Tibial nerve (tissue), 4 donors: ENCODE measurements at regions not wholly inside any gene's neighbourhood (a gene's known extent, or its start where the extent isn't known, plus 50 kb on each side); places are given as distances from the start of the nearest gene placed in this dataset.

Source experiments
- DNase-seq, 2 donors: peaks; one replicate each; pipeline ENCODE4 v3.0.0-alpha.2; 2019; ENCODE audit warnings: low spot score in 2 of 2
- H3K27ac ChIP-seq, 4 donors: fragments of 200-600 bp; sonication (generic) in 3 of 4; one replicate each; pipeline ENCODE4 v1.5.1; 2017 to 2019; ENCODE audit warnings: mild to moderate bottlenecking in 1 of 4
- H3K27me3 ChIP-seq, 2 donors: fragments of 200-600 bp; sonication (generic) in 1 of 2; one replicate each; pipeline versions ENCODE4 v1.5.1 to v1.6.0; 2017 to 2019
- H3K36me3 ChIP-seq, 3 donors: fragments of 200-600 bp; sonication (generic); one replicate each; pipeline ENCODE4 v1.5.1; 2018 to 2019
- H3K4me1 ChIP-seq, 4 donors: fragments of 200-600 bp; sonication (generic) in 3 of 4; one replicate each; pipeline ENCODE4 v1.5.1; 2017 to 2019
- H3K4me3 ChIP-seq, 4 donors: fragments of 200-600 bp; sonication (generic) in 3 of 4; one replicate each; pipeline ENCODE4 v1.5.1; 2017 to 2019; ENCODE audit warnings: mild to moderate bottlenecking in 1 of 4, moderate library complexity in 1 of 4
- H3K9me3 ChIP-seq, 4 donors: fragments of 200-600 bp; sonication (generic) in 3 of 4; one replicate each; pipeline ENCODE4 v1.5.1; 2017 to 2019
- CTCF ChIP-seq, 5 experiments: fragments of 200-600 bp in 3 of 5; fragments of 450-650 bp in 2 of 5; sonication (generic) in 3 of 5; IDR thresholded peaks; one replicate each; pipeline ENCODE4 v1.5.1; 2016 to 2019; ENCODE audit warnings: antibody characterized with exemption in 5 of 5, mild to moderate bottlenecking in 3 of 5, moderate library complexity in 2 of 5
- EP300 ChIP-seq, 2 donors: sonication (generic); formaldehyde crosslinking; IDR thresholded peaks; one replicate each; pipeline ENCODE4 v1.6.1; 2017; ENCODE audit warnings: antibody characterized with exemption in 2 of 2, mild to moderate bottlenecking in 1 of 2
- POLR2A ChIP-seq, 2 donors: fragments of 450-650 bp; IDR thresholded peaks; one replicate each; pipeline ENCODE4 v1.6.1; 2017; ENCODE audit warnings: antibody characterized with exemption in 2 of 2, mild to moderate bottlenecking in 2 of 2, moderate library complexity in 2 of 2
- WGBS, 2 donors: methylation state at CpG; one replicate each; pipeline ENCODE4 v1.1.5; 2018; 5-methylcytosine and 5-hydroxymethylcytosine counted together

GRCh38 chr13:37338726-37339385 lies 233.4 kb upstream of the CSNK1A1L start:
- Histone ChIP-seq H3K27me3 (no peaks in the 10 kb centered on the region), H3K36me3 (no peaks in the 10 kb centered on the region), H3K9me3 (no peaks in the 10 kb centered on the region), H3K4me1 (no peaks in the 10 kb centered on the region), H3K4me3 (no peak overlapping the region), H3K27ac (no peak overlapping the region)
- WGBS, 2 donors = 53 to 69% methylated on average over 5 of the region's 5 CpGs
- DNase-seq = no peak
- TF ChIP-seq EP300 (IDR thresholded peaks at IDR 0.05) (no peak), CTCF (IDR thresholded peaks at IDR 0.05) (no peak)

GRCh38 chr13:37326334-37326733 lies 220.9 kb upstream of the CSNK1A1L start:
- H3K9me3 ChIP-seq = peaks cover 0 to 13% (median 0%) of the 10 kb centered on the region in 4 donors
- H3K27me3 ChIP-seq = no peaks in the 10 kb centered on the region
- no peak overlapping the region for H3K27ac ChIP-seq
- H3K4me3 ChIP-seq = no peak overlapping the region
- TF ChIP-seq POLR2A (IDR thresholded peaks at IDR 0.05) = no peak
- TF ChIP-seq CTCF (IDR thresholded peaks at IDR 0.05) = no peak
- no peak for TF ChIP-seq EP300 (IDR thresholded peaks at IDR 0.05)
- no peak for DNase-seq
- 46 to 50% methylated on average over 2 of the region's 2 CpGs for WGBS, 2 donors
- H3K4me1 ChIP-seq = no peaks in the 10 kb centered on the region
- peaks cover 0 to 2% (median 0%) of the 10 kb centered on the region in 3 donors for H3K36me3 ChIP-seq

GRCh38 chr13:37319031-37319443 lies 213.6 kb upstream of the CSNK1A1L start:
- Histone ChIP-seq H3K27me3 (no peaks in the 10 kb centered on the region), H3K36me3 (no peaks in the 10 kb centered on the region), H3K4me1 (no peaks in the 10 kb centered on the region), H3K9me3 (no peaks in the 10 kb centered on the region), H3K27ac (no peak overlapping the region), H3K4me3 (no peak overlapping the region)
- no peak for TF ChIP-seq CTCF (IDR thresholded peaks at IDR 0.05)
- TF ChIP-seq POLR2A (IDR thresholded peaks at IDR 0.05) = no peak
- DNase-seq = no peak

- no peaks in the 10 kb centered on the region for H3K27me3 ChIP-seq
- 88 to 98% methylated on average over 6 of the region's 6 CpGs for WGBS, 2 donors
- DNase-seq = no peak
- H3K9me3 ChIP-seq = no peaks in the 10 kb centered on the region
- no peaks in the 10 kb centered on the region for H3K4me1 ChIP-seq
- H3K27ac ChIP-seq = no peak overlapping the region
- no peak overlapping the region for H3K4me3 ChIP-seq
- H3K36me3 ChIP-seq = no peaks in the 10 kb centered on the region
- TF ChIP-seq POLR2A (IDR thresholded peaks at IDR 0.05) = no peak
- TF ChIP-seq CTCF (IDR thresholded peaks at IDR 0.05) = no peak
- TF ChIP-seq EP300 (IDR thresholded peaks at IDR 0.05) = no peak
These were observed 211.5 kb upstream of the CSNK1A1L start for GRCh38 chr13:37316935-37317334.

GRCh38 chr13:37313372-37313771 lies 207.9 kb upstream of the CSNK1A1L start:
- Histone ChIP-seq H3K36me3 (no peaks in the 10 kb centered on the region), H3K9me3 (no peaks in the 10 kb centered on the region), H3K27ac (no peak overlapping the region), H3K27me3 (no peaks in the 10 kb centered on the region), H3K4me1 (no peaks in the 10 kb centered on the region), H3K4me3 (no peak overlapping the region)
- no peak for DNase-seq
- 47 to 73% methylated on average over 2 of the region's 2 CpGs for WGBS, 2 donors
- TF ChIP-seq POLR2A (IDR thresholded peaks at IDR 0.05) = no peak
- TF ChIP-seq CTCF (IDR thresholded peaks at IDR 0.05) = no peak
- no peak for TF ChIP-seq EP300 (IDR thresholded peaks at IDR 0.05)
